DOHH2 (cell line): ENCODE measurements at regions not wholly inside any gene's neighbourhood (a gene's known extent, or its start where the extent isn't known, plus 50 kb on each side); places are given as distances from the start of the nearest gene placed in this dataset.

ENCODE experiments used
- H3F3A ChIP-seq: fragments of 200-600 bp; sonication (generic), shearing (Covaris generic); 2 replicates; pipeline ENCODE4 v1.6.0; 2016; ENCODE audit warnings: antibody characterized with exemption, mild to moderate bottlenecking; ENCODE audit not compliant: control insufficient read depth, insufficient read depth
- H3K27ac ChIP-seq: fragments of 200-600 bp; sonication (generic); 2 replicates; pipeline ENCODE4 v1.5.1; 2014; ENCODE audit warnings: low read depth, mild to moderate bottlenecking, low read length, moderate library complexity
- H3K27me3 ChIP-seq: fragments of 200-600 bp; sonication (generic); 2 replicates; pipeline ENCODE4 v1.6.1; 2014; ENCODE audit warnings: mild to moderate bottlenecking, low read length, mixed read lengths; ENCODE audit not compliant: control insufficient read depth
- H3K36me3 ChIP-seq: fragments of 200-600 bp; sonication (generic); 2 replicates; pipeline ENCODE4 v1.6.1; 2014; ENCODE audit warnings: mild to moderate bottlenecking, low read length, moderate library complexity, mixed read lengths; ENCODE audit not compliant: control insufficient read depth
- H3K4me1 ChIP-seq: fragments of 200-600 bp; sonication (generic); 2 replicates; pipeline ENCODE4 v1.6.1; 2014; ENCODE audit warnings: mild to moderate bottlenecking, low read length, mixed read lengths; ENCODE audit not compliant: control insufficient read depth
- H3K4me2 ChIP-seq: fragments of 200-600 bp; sonication (generic); 2 replicates; pipeline ENCODE4 v1.6.0; 2014; ENCODE audit warnings: mild to moderate bottlenecking, low read length, moderate library complexity
- H3K4me3 ChIP-seq: fragments of 200-600 bp; sonication (generic); 2 replicates; pipeline ENCODE4 v1.5.1; 2014; ENCODE audit warnings: mild to moderate bottlenecking, low read length, mixed read lengths
- H3K79me2 ChIP-seq: fragments of 200-600 bp; sonication (generic); 2 replicates; pipeline ENCODE4 v1.6.1; 2014; ENCODE audit warnings: mild to moderate bottlenecking, low read length, mixed read lengths; ENCODE audit not compliant: control insufficient read depth
- H3K9me2 ChIP-seq: fragments of 200-600 bp; sonication (generic); replicated peaks from 2 replicates; pipeline ENCODE4 v1.6.1; 2014; ENCODE audit warnings: mild to moderate bottlenecking, low read length, mixed read lengths; ENCODE audit not compliant: control insufficient read depth
- H3K9me3 ChIP-seq: fragments of 200-600 bp; sonication (generic); 2 replicates; pipeline ENCODE4 v1.6.1; 2014; ENCODE audit warnings: antibody characterized with exemption, low read length, mixed read lengths; ENCODE audit not compliant: control insufficient read depth, insufficient read depth
- H4K20me1 ChIP-seq: fragments of 200-600 bp; sonication (generic); 2 replicates; pipeline ENCODE4 v1.6.0; 2014; ENCODE audit warnings: low read depth, mild to moderate bottlenecking, antibody characterized with exemption, low read length, moderate library complexity; ENCODE audit not compliant: control insufficient read depth, insufficient read depth
- CTCF ChIP-seq: fragments of 200-600 bp; sonication (generic); IDR thresholded peaks from one replicate; pipeline ENCODE4 v1.5.1; 2014; ENCODE audit warnings: antibody characterized with exemption, mild to moderate bottlenecking, low read depth, low read length; ENCODE audit not compliant: poor library complexity, severe bottlenecking
- EZH2phosphoT487 ChIP-seq: fragments of 200-600 bp; sonication (generic); IDR thresholded peaks from 2 replicates; pipeline ENCODE4 v1.6.1; 2017; ENCODE audit warnings: borderline replicate concordance, mild to moderate bottlenecking, antibody characterized with exemption, low read length, moderate library complexity, mixed read lengths

GRCh38 chr6:167661552-167662044, 165.1 kb upstream of the AFDN start:
- Histone ChIP-seq H4K20me1 (no peaks in the 10 kb centered on the region; the same call in 1 of the 2 replicates), H3K4me1 (no peaks in the 10 kb centered on the region), H3K27me3 (no peaks in the 10 kb centered on the region), H3K79me2 (no peaks in the 10 kb centered on the region), H3K9me3 (no peaks in the 10 kb centered on the region), H3F3A (no peaks in the 10 kb centered on the region), H3K4me3 (no peak overlapping the region), H3K4me2 (no peak overlapping the region), H3K27ac (no peak overlapping the region), H3K9me2 (no peaks in the 10 kb centered on the region), H3K36me3 (no peaks in the 10 kb centered on the region)
- TF ChIP-seq CTCF = no peak
- TF ChIP-seq EZH2phosphoT487 = no peak

- Histone ChIP-seq H3K9me2 (no peaks in the 10 kb centered on the region), H3K4me1 (no peaks in the 10 kb centered on the region), H3K27ac (no peak overlapping the region), H3K27me3 (no peaks in the 10 kb centered on the region), H3K36me3 (no peaks in the 10 kb centered on the region), H3K4me2 (no peak overlapping the region), H3K4me3 (no peak overlapping the region), H3K9me3 (no peaks in the 10 kb centered on the region), H3K79me2 (no peaks in the 10 kb centered on the region), H3F3A (no peaks in the 10 kb centered on the region), H4K20me1 (no peaks in the 10 kb centered on the region; the same call in 1 of the 2 replicates)
- TF ChIP-seq EZH2phosphoT487 (no peak), CTCF (no peak)
Observed at GRCh38 chr6:167662075-167662880, 164.4 kb upstream of the AFDN start.

GRCh38 chr6:167662881-167663205, 163.9 kb upstream of the AFDN start:
- Histone ChIP-seq H3K79me2 (no peaks in the 10 kb centered on the region), H3K27me3 (no peaks in the 10 kb centered on the region), H3K4me2 (no peak overlapping the region), H3K4me3 (no peak overlapping the region), H3K27ac (no peak overlapping the region), H3K9me2 (no peaks in the 10 kb centered on the region), H4K20me1 (no peaks in the 10 kb centered on the region; the same call in 1 of the 2 replicates), H3K4me1 (no peaks in the 10 kb centered on the region), H3F3A (no peaks in the 10 kb centered on the region), H3K36me3 (no peaks in the 10 kb centered on the region), H3K9me3 (no peaks in the 10 kb centered on the region)
- TF ChIP-seq EZH2phosphoT487 (no peak), CTCF (no peak)
